Right lobe of liver (tissue), 4 donors: ENCODE measurements at regions not wholly inside any gene's neighbourhood (a gene's known extent, or its start where the extent isn't known, plus 50 kb on each side); places are given as distances from the start of the nearest gene placed in this dataset.

Source experiments
- POLR2A ChIP-seq: fragments of 450-650 bp; IDR thresholded peaks from one replicate; pipeline ENCODE4 v1.6.1; 2017; ENCODE audit warnings: antibody characterized with exemption, mild to moderate bottlenecking
- TF ChIP-seq, protein P1 (sequence below), 4 donors: fragments of 200-600 bp in 3 of 4; fragments of 450-650 bp in 1 of 4; IDR thresholded peaks; one replicate each; pipeline versions ENCODE4 v1.5.1 to v1.8.0; 2016 to 2022; ENCODE audit warnings: antibody characterized with exemption in 4 of 4, mild to moderate bottlenecking in 2 of 4
- donor health status: DM: no; HTN: no; CAD: no.
- donor health status: DM: no; HTN: no; CAD: no.
- donor health status: DM: no; HTN: yes; CAD: no.

DNA sequence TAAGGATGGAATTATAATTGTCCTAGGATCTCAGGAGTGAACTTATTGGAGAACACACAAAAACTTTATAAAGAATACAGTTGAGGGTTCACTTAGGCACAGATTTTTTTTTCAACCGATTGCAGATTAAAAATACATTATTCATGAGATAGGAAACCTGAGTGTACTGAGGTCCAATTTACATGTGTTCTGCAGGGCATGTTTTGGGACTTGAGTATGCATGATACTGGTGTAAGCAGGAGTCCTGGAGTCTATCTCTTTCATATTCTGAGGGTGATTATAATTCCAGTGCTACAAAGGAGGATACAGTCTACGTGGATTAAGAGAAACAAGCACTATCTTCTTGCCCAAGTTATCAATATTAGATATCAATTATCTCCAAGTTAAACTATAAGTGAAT is 139.3 kb upstream of the HSFY2 start:
- TF ChIP-seq, protein P1, sequence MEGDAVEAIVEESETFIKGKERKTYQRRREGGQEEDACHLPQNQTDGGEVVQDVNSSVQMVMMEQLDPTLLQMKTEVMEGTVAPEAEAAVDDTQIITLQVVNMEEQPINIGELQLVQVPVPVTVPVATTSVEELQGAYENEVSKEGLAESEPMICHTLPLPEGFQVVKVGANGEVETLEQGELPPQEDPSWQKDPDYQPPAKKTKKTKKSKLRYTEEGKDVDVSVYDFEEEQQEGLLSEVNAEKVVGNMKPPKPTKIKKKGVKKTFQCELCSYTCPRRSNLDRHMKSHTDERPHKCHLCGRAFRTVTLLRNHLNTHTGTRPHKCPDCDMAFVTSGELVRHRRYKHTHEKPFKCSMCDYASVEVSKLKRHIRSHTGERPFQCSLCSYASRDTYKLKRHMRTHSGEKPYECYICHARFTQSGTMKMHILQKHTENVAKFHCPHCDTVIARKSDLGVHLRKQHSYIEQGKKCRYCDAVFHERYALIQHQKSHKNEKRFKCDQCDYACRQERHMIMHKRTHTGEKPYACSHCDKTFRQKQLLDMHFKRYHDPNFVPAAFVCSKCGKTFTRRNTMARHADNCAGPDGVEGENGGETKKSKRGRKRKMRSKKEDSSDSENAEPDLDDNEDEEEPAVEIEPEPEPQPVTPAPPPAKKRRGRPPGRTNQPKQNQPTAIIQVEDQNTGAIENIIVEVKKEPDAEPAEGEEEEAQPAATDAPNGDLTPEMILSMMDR (IDR thresholded peaks at IDR 0.05): no peak
- no peak for TF ChIP-seq POLR2A
